Gastroesophageal sphincter (tissue), 3 donors: ENCODE measurements at regions not wholly inside any gene's neighbourhood (a gene's known extent, or its start where the extent isn't known, plus 50 kb on each side); places are given as distances from the start of the nearest gene placed in this dataset.

Source experiments
- CTCF ChIP-seq, 4 experiments: fragments of 200-600 bp in 2 of 4; fragments of 450-650 bp in 2 of 4; sonication (generic) in 1 of 4; IDR thresholded peaks; one replicate each; pipeline ENCODE4 v1.5.1; 2017 to 2019; ENCODE audit warnings: antibody characterized with exemption in 4 of 4, mild to moderate bottlenecking in 2 of 4, moderate library complexity in 2 of 4
- EP300 ChIP-seq: sonication (generic); formaldehyde crosslinking; IDR thresholded peaks from one replicate; pipeline ENCODE4 v1.6.1; 2017; ENCODE audit warnings: antibody characterized with exemption, mild to moderate bottlenecking
- POLR2A ChIP-seq, 2 donors: fragments of 450-650 bp; IDR thresholded peaks; one replicate each; pipeline ENCODE4 v1.6.1; 2017; ENCODE audit warnings: antibody characterized with exemption in 2 of 2, mild to moderate bottlenecking in 2 of 2, moderate library complexity in 1 of 2
- POLR2AphosphoS5 ChIP-seq: sonication (generic); formaldehyde crosslinking; IDR thresholded peaks from one replicate; pipeline ENCODE4 v1.6.1; 2017; ENCODE audit warnings: antibody characterized with exemption

GRCh38 chr18:71827301-71827700 lies 716.8 kb downstream of the CBLN2 start:
- TF ChIP-seq EP300 (no peak), POLR2A (IDR thresholded peaks at IDR 0.05) (no peak), CTCF (IDR thresholded peaks at IDR 0.05) (no peak), POLR2AphosphoS5 (no peak)
